GM19240 (cell line): ENCODE measurements at regions not wholly inside any gene's neighbourhood (a gene's known extent, or its start where the extent isn't known, plus 50 kb on each side); places are given as distances from the start of the nearest gene placed in this dataset.

ENCODE experiments used
- DNase-seq: peaks from one replicate; pipeline ENCODE4 v3.0.0; 2011; ENCODE audit warnings: low spot score; ENCODE audit not compliant: insufficient read length

DNA sequence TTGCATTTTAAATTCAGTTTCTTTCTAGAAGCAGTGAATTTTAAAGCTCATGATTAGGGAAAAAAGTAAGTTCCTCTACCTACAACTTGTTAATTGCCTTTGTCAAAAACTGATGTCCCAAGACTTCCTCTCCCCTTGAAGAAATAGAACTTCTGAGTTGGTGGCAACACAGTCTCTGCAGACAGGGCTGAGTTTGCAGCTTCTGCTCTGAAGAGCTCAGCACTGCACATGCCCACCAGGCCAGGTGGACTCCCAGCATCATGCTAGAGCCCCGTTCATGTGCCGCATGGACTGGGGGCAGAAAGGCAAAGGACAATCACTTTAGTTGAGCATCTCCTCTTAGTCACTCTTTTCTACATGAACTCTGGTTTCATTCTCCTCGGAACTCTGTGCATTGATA lies 620.1 kb downstream of the VRK1 start:
- no peak for DNase-seq

DNA sequence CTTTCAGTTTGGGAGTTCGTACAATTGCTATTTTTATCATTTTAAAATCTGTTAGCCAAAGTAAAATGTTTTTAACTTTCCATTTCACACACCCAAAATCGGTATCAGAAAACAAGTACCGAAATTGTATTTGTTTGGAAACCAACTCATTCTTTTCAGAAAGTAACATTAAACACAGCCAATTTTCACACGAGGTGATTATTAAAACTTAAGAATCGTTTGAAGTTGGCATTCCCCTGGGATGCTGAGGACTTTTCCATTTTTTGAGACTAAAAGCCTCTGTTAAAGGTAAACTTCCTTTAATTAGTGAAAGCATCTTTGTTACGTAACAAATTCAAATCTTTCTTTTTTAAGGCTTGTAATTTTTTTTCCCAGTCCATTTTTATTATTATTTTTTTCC lies 623.0 kb downstream of the VRK1 start:
- DNase-seq: no peak

DNA sequence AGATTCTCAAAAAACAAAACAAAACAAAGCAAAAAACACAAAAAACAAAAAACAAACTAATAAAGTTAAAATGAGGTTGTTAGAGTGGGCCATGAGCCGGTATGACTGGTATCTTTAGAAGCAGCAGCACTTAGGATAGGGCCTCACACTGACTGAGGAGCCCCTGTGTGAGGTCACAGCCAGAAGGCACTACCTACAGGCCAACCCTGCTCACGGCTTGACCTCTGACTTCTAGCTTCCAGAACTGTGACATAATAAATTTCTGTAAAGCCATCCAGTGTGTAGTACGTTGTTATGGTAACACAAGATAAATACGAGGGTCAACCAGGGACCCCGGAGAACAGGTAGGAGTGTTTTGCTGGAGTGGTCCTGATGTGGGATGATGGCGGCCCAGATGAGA lies 629.6 kb downstream of the VRK1 start:
- DNase-seq: no peak

DNA sequence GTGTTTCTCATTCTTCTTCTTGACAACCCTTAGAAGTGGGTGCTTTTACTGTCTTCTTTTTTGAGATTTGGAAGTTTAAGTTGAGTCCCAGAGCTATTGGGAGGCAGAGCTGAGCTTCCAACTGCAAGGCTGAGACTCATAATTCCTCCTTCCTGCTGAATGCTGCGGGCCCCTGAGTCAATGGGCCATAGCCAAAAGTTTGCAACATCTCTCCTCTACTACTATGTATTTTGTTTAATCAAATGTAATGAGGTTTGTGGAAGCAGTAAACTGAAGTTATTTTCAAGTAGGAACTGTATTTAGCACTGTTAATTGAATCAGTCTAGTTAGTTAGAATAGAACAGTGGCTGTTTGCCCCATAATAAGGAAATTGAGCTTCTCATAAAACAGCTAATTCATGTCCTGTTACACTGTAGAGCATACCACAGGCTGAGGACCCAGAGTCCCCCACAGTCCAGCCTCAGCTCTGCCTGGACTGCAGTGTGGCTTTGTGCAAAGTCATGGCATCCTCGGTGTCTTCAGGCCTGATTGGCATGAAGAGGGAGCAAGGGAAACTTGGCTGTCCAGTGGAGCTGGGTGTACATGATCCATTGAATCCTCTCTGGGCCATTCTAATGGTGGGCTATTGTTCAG lies 631.7 kb downstream of the VRK1 start:
- no peak for DNase-seq

DNA sequence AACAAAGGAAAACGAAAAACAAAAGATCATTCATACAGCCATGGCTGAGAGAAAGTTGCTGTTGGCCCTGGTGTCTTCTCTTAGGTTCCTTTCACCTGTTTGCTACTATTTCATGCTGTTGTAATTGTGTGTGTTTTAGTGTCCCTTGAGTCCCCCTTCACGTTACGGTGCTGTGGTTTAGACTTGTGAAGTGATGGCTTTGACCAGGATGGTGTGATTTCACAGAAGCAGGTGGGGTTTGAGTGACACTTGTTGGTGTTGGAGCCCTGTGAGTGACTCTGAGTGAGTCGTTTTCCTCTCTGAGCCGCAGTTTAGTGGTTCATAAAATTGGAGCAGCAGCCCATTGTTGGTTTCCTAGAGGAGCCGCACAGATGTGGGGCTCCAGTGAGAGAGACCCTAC lies 635.4 kb downstream of the VRK1 start:
- no peak for DNase-seq

DNA sequence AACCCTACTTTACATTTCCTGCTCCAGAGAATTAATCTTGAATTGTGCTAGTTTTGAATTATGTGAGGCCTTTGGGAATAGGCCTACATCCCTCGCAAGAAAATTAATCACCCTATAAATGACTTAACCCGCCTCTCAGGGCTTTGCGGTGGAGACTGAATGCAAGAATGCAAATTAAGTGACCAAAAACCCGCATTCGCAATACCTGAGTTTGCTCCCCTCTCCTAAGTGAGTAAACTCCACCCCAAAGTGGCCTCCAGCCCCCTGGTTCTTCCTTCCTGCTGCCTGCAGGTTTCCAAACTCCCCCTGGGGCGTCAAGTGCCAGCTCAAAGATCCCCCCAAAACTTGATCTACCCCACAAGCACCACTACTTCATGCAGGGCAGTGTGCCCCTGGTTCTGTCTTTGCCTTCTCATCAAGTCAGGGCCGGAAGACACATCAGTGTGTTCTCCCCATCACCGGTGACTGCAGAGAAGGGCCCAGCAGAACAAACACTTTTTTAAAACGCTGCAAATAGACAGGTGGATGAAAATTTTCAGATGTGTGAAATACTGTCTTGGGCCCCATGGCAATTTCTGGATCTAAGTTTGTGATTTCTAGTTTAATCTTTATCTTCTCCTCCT lies 644.7 kb downstream of the VRK1 start:
- no peak for DNase-seq

DNA sequence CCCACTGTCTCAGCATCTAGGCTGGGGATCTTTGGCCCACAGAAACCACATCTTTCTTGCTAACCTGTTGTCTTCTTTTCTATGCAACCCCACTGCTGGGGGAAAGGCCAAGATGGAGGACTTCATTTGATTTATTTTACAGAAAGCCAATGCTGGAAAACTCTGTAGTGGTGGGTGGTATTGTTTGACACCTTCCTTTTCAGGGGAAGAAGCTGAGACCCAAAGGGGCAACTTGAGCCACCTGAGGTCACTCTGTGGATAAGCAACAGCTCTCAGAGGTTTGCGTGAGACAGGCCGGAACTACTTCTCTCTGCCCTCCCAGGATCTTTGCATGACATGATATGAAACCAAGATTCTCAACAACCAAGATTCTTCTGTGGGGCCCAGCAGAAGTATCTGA lies 645.2 kb downstream of the VRK1 start:
- no peak for DNase-seq

DNA sequence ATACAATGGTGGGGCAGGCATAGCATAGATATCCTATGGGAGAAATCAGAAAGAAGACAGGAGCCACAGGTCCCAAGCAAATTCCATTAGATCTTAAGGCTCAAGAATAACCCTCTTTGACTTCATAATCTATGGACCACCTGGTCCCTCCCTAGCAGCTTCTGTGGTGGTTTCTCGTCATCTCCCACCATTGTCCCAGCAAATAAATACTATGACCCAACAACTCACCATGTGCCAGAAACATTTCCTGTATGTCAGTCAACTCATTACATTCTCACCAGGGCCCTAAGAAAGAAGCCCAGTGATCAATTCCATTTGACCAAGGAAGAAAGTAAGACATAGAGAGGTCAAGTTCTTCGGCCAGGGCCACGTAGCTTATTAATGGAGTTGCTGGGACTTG lies 646.2 kb downstream of the VRK1 start:
- DNase-seq: no peak

DNA sequence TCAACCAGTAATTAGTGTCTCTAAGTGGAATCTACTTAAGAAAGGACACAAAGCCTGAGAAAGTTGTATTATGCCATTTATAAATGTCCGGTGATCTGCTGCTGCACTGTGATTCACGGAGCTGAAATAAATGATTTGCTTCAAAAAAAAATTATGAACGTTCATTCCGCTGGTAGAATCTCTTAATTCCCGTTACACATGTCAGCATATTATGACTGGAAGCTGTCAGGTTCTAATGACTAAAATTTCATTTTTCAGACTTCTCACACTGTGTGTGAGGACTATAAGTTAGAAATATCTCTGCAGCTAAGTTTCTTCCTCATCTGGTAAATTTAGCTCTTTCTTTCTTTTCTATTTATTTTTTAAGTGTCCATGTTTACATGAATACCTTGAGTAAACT lies 647.1 kb downstream of the VRK1 start:
- DNase-seq: no peak

DNA sequence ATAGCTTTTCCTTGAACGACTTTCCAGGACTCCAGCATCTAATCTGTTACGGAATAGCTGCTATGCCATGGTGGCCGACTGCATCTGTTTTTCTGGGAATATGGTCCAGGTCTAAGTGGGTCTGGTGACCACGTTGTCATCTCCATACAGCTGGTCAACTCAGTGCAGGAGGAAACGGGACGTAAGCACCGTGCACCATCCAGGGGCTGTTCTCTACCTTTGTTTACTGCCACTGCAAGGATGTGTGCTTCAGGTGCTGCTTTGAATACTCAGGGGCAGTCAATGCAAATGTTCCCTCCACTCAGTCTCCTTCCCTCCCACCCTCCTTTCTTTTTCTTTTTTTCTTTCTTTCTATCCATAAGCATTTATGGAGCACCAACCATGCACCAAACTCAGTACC lies 648.2 kb downstream of the VRK1 start:
- DNase-seq: no peak

DNA sequence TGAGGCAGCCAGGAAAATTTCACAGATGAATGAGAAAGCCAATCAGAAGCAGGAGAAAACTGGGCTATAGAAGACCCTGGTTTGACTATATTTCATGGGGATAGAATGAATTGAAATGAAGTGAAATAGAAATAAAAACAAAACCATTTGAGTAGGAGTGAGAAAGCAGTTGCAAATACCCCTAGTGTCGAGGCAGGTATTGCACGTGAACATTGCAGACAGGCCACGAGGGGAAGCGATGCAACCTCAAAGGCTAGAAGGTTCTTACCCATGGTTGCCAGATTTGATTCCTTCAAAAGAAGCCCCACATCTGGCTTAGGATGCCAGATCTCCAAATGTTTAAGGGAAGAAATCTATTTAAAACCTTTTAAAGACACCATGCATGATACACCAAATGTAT lies 648.9 kb downstream of the VRK1 start:
- DNase-seq: no peak

DNA sequence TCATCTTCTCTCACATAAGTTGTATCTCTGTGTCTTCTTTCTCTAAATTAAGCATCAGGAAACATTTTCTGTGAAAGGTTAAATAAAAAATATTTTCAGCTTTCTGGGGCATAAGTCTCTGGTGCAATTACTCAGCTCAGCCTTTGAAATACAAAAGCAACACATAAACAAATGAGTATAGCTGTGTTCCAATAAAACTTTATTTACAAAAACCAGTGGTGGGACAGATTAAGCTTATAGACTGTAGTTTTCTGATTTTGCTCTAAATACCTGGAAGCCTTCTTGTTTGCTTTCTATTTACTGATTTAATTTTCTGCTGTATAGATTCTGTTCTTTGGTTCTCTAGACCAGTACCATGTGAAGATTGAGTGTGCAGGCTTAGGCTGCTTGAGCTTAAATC lies 655.1 kb downstream of the VRK1 start:
- no peak for DNase-seq

DNA sequence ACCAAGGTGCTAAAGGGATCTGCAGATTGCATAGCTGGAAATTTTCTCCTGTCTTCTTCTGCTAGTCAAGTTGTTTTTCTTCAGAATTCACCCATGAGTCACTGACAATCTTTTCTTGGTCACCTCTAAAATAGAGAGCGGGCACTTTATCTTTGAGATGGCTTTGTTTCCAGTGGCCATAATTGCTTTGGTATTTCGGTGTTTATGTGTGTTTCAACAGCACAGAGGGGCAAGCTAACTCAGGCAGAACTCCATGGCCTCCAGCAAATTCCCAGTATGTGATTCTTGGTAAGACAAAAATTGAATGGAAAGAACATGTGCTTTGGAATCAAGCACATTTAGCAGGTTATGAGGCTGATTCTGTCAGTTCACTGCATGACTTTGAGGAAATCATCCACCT lies 656.8 kb downstream of the VRK1 start:
- no peak for DNase-seq

DNA sequence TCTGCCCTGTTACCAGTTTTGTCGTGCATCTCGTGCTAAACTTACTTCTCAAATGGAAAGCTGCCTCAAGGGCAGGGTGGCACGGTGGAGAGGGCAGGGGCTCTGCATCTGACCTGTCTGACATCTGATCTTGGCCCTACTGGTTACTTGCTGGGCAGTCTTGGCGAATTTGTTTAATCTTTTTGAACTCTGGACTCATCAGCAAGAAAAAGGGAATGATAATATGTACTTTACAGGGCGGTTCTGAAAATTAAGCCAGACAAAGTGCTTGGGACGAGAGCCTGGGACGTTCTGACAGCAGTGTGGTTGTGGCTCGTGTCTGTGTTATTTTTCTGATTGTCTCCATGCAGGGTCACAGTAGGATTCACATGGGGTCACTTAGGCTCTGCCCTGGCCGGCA lies 659.3 kb downstream of the VRK1 start:
- DNase-seq: no peak

DNA sequence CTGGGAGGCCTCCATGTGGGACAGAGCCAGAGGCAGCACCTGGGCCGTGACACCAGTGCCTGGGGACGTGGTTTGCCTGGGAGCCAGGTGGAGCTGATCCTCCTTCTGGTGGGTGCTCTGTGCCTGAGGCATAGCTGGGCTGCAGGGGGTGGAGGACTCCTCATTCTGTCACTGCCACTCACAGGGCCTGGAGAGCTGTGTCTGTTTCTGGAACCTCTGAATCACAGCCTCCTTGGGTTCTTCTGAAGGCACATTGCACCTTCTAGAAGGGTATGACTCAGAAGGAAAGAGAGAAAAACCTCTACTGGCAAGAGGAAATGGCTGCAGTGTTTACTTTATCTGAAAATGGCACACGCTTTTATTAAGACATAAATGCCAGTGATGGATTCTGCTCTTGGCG lies 659.8 kb downstream of the VRK1 start:
- DNase-seq: no peak

DNA sequence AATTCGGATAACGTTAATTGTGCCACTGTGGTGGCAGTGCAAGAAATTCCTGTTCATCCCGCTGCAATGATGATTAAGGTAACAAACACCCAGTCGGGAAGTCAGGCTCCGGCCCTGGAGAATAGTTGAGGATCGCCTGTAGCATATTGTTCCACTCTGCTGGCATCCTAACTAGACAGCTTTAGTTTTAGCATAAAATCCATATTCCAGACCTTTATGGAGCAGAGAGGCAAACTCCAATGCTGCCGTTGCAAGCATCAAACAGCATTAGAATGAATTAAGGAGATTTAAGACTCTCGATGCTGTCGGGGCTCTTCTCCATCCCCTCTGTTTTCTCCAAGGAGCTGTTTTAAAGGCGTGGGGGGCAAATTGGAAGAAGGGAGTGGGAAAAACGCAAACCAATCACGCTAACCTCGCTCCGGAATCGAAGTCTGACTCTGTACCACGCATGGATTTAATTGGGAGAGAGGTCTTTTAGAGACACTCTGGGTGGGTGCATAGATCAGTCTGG lies 660.4 kb downstream of the VRK1 start:
- no peak for DNase-seq

DNA sequence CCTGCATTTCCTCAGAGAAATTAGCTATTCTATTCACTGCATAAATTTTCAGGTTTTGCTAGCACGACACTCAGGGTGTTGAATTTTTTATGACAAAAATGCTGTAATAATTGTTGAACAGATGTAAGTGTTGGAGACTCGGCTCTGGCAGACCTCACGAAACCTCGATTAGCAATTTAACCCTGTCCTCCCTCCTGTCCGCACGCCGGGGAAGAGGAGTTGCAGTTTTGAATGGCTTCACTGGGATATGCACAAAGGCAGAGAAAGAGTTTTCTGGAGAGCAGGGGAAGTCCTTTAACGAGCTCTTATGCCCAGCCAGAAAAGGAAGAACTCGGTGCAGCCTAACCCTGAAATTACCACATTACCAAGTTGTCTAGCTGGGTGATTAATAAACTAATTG lies 661.1 kb downstream of the VRK1 start:
- DNase-seq: no peak

DNA sequence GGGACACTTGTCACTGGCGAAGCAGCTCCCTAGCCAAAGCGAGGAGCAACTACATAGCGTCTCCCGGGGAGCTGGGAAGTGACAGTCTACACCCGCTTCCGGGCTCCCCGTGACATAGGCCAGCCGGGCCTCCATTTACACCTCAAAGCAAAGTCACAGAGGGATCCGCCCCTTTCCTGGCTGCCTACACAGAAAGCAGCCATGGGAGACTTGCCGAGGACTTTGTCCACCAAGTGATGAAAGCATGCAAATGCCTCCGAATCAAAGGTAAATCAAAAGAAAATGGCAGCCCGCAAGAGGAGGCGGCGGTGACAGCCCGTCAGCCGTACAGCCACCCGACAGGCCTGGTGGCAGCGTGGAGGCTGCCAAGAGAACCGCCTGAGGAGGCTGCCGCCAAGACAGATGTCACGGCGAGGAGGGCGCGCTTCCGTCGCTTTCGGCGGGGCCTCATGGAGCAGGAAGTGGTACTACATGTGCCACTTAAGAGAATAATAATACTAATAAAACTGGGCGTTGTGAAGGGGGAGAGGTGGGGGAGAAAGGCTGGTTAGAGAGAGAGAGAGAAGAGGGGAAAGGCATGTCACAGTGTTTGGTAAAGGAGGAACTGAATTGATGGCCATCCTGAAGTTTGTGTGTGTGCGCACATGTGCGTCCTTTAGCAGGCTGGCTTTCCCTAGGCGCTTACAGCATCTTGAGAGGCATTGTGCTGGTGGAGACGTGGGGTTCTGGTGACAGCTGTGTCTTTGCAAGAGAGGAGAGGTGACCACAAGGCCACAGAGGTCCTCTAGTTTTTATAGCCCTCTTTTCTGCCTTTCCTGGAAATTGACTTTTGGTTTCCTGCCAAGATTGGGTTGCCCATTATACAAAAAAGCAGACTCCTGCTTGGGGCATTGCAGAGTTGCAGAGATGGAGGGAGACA lies 661.7 kb downstream of the VRK1 start:
- no peak for DNase-seq

DNA sequence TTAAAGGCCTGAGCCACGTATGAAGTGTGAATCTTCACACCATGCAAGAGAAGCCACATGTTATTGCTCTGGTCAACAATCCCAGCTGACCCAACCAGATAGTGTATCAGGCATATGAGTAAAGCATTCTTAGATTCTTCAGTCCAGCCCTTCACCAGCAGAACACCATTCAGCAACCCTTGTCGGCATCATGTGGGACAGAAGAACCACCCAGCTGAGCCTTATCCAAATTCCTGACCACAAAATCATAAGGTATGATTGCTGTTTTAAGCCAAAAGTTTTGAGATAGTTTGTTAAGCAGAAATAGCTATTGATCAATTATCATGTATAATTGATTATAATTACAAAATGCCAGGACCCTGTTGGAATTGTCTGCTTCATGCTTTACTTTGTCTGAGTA lies 664.9 kb downstream of the VRK1 start:
- no peak for DNase-seq

DNA sequence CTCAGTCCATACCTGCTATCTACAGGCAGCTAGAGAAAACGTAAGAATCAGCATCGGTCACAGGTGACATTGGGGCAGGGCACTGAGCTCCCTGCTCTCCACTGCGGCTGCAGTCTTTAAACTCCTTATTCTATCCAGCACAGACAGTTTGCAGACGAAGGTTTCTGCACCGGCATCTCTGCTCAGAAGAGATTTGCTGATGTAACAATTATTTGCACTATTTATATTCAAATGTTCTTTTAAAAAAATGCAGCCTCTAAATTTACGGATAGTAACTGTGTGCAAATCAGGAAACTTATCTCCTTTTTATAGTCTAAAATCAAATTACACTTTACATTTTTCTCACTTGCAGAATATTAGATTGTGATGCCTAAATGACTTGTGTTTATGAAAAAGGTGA lies 671.0 kb downstream of the VRK1 start:
- DNase-seq: no peak

DNA sequence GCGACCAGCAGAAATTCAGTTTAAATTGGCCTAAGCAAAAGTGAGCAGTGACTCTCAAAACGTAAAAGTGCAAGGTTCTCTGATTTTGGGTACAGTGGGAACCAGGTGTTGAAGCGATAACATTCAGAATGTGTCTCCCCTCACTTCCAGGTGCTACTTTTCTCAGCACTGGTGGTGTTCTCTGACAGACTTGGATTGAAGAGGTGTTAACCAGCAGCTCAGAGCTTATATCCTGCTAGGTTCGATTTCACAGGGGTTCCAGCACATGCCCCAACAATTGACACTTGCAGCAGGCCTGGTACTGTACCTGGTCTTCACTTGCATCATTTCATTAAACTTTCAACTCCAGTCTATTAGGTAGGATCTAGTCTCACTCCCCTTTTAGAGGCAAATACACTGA lies 680.2 kb downstream of the VRK1 start:
- DNase-seq: no peak

DNA sequence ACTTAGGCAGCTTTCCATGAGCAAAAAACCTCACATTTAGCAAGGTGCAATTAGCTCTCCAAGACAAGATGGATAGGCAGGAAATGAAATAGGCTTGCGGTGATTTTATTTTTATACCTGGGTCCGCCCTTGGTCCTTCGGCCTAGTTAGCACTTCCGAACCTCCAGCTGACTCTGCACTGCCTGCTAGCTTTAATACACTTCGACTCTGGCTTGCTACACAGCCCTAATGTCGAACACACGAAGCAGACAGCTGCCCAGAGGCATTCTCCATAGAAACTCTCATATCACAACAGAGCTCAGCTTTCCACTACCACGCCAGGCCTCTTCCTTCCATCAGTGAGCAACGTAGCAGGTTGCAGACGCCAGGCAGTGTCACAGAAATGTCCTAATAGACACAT lies 688.0 kb downstream of the VRK1 start:
- no peak for DNase-seq
